ENCODE measurements at regions not wholly inside any gene's neighbourhood (a gene's known extent, or its start where the extent isn't known, plus 50 kb on each side); places are given as distances from the start of the nearest gene placed in this dataset.

DNA sequence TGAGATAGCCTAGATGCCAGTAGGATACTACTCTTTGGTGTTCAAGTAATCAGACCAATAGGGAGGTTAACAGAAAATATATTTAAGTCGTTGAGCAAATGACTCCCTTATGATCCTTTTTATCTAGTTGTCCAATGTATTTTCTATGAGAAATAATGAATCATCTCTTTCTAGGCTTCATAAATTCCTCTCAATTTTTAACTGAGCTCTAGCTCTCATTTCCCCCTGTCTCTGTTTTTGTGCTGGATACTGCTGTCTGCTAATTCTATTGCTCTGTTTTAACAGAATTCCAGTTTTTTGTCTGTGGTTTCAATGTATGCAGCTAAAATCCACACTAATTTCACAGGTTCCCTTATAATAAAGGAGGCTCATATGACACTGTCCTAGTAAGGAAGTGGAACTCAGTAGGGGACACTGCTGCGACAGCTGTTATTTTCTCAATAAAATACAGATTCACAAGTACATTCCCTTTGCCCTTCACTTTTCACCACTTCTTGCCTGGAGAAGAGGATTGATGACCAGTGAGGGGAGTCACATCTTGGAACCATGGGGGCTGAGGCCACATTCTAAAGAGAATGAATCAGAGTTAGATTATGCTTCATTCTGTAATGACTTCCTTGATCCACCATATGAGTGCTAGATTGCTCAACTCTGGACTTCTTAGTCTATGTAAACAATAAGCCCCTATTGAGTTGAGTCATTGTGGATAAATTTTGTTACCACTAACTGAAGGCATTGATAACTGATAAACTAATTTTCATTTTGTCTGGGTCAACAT is 558.7 kb upstream of the KCNMB2 start:
- DNase-seq = no peak

- no peak for DNase-seq
Measured at GRCh38 chr3:177978946-177979345, 557.3 kb upstream of the KCNMB2 start.

DNA sequence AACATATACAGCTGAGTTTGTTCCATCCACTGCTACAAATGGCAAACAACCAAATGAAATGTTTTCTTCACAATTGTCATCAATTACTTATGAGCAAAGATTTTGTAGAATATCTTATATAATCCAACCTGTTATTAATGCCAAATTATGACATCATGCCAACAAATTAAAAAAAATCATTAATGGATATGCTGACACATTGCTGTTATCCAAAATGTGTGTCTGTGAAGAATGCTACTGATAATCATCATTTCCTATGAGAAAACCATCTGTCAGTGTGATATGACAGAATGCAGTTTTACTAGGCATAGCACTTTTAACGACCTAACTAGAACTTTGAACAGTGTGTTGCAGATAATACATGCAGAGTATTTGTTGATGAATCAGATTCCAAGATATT is 556.5 kb upstream of the KCNMB2 start:
- DNase-seq = no peak

DNA sequence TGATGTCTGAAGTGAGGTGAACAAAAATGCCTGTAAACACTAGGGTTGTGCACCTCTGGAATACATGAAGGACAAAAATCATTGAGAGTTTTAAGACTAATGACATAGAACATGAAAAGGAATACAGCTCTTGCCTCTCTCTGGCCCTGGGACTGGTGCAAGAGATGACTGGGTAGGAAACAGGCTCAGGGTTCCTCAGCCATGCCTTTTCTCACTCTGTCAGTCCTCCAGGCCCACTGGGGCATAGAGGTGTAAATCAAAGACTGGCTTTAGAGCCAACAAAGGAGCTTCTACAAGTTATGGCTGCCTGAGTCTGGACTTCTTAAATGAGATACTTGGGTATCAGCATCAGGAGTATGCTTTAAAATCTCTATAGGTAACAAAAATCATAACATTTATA is 554.7 kb upstream of the KCNMB2 start:
- DNase-seq = no peak

DNA sequence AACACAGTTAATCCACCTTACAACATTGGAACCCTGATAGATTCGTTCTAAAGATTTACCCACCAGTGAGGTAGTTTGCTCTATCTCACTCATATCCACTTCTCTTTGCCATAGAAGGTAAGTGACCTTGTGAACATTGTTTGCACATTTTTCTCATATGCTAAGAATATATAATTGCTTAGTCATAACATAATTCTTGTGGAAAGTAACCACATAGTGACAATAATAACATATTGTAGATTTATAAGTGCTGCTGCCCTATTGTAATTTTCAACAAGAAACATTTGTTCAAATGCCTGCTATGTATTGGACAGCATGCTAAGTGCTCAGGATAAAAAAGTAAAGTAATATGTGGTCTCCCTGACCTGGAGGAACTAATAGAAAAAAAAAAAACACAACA is 554.2 kb upstream of the KCNMB2 start:
- DNase-seq = no peak

GRCh38 chr3:177983320-177983719 is 552.9 kb upstream of the KCNMB2 start:
- DNase-seq = no peak

DNA sequence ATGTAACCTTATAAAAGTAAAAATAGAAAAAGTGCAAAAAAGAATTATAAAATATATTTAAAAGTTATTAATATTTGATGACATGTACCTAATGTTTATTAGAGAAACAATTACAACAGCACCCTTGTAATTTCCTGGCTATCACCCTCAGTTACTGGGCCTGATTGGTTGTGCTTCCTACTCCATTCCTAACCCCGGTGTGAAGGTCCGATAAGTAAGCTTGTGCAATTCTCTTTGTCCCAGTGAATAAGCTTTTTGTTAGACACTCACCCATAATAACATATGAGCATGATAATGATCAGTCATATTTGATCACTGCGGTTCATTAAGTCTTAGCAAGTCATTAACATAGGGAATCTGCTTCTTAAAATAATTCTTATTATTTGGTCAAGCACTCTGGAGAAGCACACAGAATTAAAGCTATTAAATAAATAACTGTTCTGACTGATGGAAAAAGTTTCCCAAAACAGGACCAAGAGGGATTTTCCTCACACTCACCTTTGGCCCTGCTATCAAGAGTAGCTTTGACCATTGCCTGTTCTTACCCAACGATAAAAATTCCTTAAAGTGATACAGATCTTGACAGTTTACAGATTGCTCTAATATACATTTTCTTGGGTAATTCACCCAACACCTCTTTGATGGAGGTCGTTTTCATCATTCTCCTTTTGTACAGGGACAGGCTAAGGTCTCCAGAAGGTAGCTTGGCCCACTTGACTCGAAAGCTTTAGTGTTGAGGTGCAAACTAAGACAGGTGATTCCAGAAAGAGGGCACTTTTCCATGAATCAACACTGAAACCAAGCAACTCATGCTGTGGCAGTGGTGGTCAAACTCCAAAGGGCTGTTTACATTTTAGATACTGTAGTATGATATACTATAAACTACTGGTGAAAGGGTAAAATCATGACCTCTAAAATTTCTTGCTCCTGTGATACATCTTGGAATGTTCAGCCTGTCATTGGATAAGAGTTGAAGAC is 543.0 kb upstream of the KCNMB2 start:
- DNase-seq = no peak

- DNase-seq = no peak
Measured at GRCh38 chr3:177994976-177995375, 541.3 kb upstream of the KCNMB2 start.

- DNase-seq = no peak
Measured at GRCh38 chr3:177995381-177996085, 540.7 kb upstream of the KCNMB2 start.

DNA sequence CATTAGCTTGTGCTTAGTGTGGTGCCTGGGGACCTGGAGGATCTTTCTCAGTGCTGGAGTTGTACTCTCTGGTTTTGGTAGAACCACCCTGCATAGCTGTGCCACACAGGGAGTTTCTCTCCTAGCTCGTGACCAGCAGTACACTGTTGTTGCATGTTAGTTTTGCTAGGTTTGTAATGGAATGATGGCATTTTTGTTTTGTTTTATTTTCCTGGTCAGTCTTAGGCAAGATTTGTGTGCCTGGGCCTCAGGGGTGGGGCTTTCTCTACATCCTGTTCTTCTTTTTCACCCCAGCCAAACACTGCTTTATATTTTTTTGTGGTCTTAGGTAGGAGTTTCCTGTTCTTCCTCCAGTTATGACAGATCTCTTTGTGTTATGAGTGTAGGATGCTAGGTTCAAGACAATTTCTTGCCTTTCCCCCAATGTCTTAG is 534.5 kb upstream of the KCNMB2 start:
- DNase-seq = no peak

- no peak for DNase-seq
Measured at GRCh38 chr3:178002113-178002512, 534.1 kb upstream of the KCNMB2 start.

GRCh38 chr3:178003756-178004155 is 532.5 kb upstream of the KCNMB2 start:
- DNase-seq = no peak

DNA sequence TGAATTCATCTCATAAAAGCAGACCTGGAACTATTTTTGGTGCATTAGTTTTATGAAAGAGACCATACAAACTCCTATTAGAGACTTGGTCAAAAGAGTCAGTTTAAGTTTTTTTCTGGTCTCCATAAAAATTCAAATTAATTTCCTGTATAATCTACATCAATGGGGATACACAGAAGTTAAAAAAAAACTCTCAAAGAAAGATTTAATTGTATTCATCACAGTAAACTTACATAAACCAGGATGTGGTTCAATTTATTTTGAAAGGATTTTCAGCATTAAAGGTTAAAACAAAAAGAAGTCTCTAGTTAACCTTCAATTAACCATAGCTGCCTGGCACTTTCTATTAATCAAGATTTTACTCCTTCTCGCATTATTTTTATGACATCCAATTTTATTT is 530.3 kb upstream of the KCNMB2 start:
- DNase-seq = no peak

- no peak for DNase-seq
Measured at GRCh38 chr3:178010306-178010705, 525.9 kb upstream of the KCNMB2 start.

DNA sequence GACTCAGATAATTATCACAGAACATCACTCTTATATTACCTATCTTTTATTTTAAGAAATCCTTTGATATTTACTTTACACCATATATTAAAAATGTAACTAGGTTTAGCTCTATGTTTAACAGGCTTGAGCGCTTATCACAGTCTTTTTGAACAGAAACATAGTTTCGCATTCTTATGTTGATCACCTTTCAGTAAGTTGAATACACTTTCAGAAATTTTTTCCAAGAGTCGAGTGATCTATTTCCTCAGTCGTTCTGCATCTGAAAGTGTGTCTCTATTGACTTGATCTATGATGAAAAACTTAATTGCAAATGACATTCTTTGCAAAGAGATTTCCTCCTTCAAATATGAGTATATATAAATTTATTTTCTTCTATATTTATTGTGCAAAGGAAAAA is 516.6 kb upstream of the KCNMB2 start:
- DNase-seq = no peak

DNA sequence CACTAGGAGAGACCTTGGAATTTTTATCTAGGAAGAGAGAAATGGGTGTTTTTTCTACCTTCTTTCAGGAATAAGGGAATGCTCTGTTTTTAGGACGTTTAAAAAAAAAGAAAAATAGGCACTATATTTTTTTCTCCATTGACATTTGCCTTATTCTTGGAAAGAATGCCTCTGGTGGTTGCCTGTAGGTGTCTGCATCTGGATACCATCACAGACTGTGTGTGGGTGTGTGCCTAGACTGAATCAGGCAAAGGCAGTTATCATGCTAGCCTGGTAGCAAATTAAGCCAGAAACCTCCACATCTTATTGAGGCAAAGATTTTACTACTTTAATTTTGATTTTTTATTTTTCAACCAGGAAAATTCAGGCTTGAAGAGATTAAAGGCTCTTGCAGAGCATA is 513.6 kb upstream of the KCNMB2 start:
- no peak for DNase-seq

DNA sequence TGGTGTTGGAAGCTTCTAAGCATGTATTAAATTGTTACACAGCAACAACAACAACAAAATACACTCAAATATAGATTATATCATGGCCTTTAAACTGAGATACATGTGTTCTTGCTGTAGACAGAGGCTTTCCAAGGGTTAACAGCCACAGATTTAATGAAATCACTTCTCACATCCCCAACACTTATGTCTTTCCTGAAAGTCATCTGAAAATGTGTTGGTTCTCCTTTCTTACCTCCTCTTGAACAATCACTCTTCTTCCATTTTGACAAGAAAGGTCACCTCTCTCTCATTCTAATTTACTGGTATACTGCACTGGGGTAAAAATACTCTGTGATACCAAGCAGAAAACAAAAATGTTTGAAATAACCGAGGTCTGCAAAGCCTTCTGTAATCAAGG is 507.3 kb upstream of the KCNMB2 start:
- DNase-seq = no peak

DNA sequence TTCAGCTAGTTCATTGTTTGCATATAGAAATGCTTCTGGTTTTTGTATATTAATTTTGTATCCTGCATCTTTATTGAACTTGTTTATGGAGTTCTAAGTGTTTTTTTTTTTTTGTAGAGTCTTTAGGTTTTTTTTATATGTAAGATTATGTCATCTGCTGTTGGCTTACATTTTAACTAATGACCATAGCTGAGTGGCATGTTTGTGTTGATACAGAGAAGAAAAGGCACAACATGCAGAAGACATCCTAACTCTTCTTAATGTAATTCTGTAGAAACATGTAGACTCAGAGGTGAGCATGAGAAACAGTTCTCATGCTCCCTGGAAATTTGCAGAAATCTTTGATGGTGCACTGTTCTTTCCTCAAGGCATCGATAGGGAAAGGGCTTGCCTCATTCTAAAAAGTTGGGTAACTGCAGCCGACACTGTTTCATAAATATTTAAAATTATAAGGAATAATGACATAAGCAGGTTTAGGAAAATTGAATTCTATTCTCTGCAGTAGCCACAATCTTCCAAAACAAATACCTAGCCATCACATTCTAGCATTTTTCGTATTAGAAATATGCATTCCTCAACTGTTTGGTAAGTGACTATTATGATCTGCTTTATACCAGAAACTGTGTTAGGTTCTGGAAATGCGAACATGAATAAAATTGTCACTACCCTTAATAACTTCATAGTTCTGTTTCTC is 499.6 kb upstream of the KCNMB2 start:
- DNase-seq = no peak

DNA sequence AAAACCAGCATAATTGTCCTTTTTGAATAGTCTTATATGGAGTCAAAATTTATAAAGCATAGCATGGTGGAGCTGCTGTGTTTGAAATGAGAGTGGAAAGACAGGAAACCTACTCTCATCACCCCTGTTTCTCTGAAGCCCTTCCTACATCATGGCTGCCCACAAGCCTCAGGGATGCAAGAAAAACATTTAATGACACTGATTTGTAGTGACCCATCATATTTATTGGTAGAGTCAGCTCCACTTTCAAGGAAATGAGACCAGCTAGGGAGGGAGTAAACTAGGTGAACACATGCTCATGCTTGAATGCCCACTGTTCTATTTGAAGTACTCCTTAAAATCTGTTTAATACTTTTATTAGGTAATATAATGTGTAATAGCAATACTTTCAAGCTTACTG is 494.3 kb upstream of the KCNMB2 start:
- no peak for DNase-seq

DNA sequence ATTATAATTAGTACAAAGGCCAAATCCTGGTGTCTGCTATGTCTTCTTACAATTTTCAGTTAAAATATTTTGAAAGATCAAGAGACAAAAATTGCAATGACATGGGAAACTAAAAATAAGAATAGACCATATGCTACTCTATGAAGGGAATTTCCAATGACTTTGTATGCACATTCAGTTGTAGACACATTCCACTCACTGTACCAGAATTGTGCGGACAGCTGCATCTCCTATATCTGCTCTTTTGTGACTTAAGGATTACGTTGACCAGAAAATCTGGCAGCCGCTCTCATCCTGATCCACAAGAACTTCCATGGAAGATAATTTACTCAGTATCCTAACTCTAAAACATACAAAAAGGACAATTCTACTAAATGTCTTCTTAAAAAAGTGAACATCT is 493.9 kb upstream of the KCNMB2 start:
- no peak for DNase-seq

DNA sequence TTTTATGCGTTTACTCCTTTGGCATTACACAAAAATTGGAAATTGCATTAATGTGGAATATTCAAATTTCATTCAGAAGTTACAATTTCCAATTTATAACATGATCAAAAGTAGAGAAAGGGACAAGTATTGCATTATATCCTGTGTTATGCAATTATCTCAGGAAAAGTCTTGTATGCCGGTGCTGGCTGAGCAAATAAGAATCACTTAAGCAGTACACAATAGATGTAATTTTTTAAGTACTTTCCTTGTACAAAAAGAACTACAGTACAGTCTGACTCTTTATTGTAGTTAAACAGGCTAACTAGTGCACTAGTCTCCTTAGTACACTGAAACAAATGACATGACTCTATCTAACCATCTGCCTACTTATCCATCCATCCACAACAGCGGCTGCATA is 493.2 kb upstream of the KCNMB2 start:
- no peak for DNase-seq

GRCh38 chr3:178044320-178044719 is 491.9 kb upstream of the KCNMB2 start:
- no peak for DNase-seq

- DNase-seq = no peak
Measured at GRCh38 chr3:178047496-178047895, 488.7 kb upstream of the KCNMB2 start.
